ENCODE measurements at regions not wholly inside any gene's neighbourhood (a gene's known extent, or its start where the extent isn't known, plus 50 kb on each side); places are given as distances from the start of the nearest gene placed in this dataset.

GRCh38 chr16:5472552-5472951, 375.0 kb upstream of the EEF2KMT start:
- Histone ChIP-seq H3K23ac (ENCODE audit: low read depth, low read length) (no peak overlapping the region), H3K9me3 (ENCODE audit: control insufficient read depth, insufficient read depth, low read length) (peaks cover 25% of the 10 kb centered on the region), H3K4me2 (ENCODE audit: low read depth, low read length) (no peak overlapping the region), H3K18ac (ENCODE audit: low read depth, low read length) (no peak overlapping the region), H3K4me1 (ENCODE audit: control insufficient read depth, insufficient read depth, low read length) (no peaks in the 10 kb centered on the region), H2BK5ac (ENCODE audit: low read depth, low read length, poor library complexity, severe bottlenecking) (no peak overlapping the region), H4K8ac (ENCODE audit: low read depth in 2 of 2, low read length in 2 of 2) (no peak overlapping the region), H2BK120ac (ENCODE audit: low read depth, low read length) (no peak overlapping the region), H2AK5ac (ENCODE audit: low read depth, low read length) (no peak overlapping the region), H3K79me1 (ENCODE audit: low read depth in 1 of 2, low read length in 2 of 2) (no peaks in the 10 kb centered on the region), H2BK20ac (ENCODE audit: low read depth, low read length) (no peak overlapping the region), H3K9ac (ENCODE audit: low read depth, low read length) (no peak overlapping the region), H3K27ac (ENCODE audit: insufficient read depth, low read length) (no peak overlapping the region), H3K4ac (ENCODE audit: low read depth, low read length) (no peak overlapping the region), H3K56ac (ENCODE audit: extremely low read depth, insufficient read depth, low read length) (no peak overlapping the region), H3K14ac (replicated peaks; ENCODE audit: low read depth, low read length) (no peak overlapping the region), H2AFZ (replicated peaks; ENCODE audit: low read length, poor library complexity) (no peak overlapping the region), H2BK15ac (ENCODE audit: low read depth, low read length) (no peak overlapping the region), H3K27me3 (ENCODE audit: control insufficient read depth, insufficient read depth, low read length) (no peaks in the 10 kb centered on the region), H3K36me3 (ENCODE audit: control insufficient read depth, insufficient read depth, low read length) (no peaks in the 10 kb centered on the region), H3K4me3 (ENCODE audit: insufficient read depth, low read depth, low read length) (no peak overlapping the region), H2AK9ac (replicated peaks; ENCODE audit: low read depth, low read length, poor library complexity) (no peak overlapping the region), H3K9me1 (ENCODE audit: insufficient read depth, low read length) (no peaks in the 10 kb centered on the region), H4K91ac (ENCODE audit: insufficient read depth, low read depth, low read length) (no peak overlapping the region), H4K5ac (ENCODE audit: low read depth, low read length) (no peak overlapping the region), H4K20me1 (ENCODE audit: insufficient read depth, low read length) (no peaks in the 10 kb centered on the region)
- in situ Hi-C loops (cut with MboI; ENCODE audit: low sequenced_read_pairs) = no loop called here
- no peak for TF ChIP-seq CHD1 (IDR thresholded peaks at IDR 0.05; ENCODE audit: low read depth, low read length)
- no peak for TF ChIP-seq RCOR1 (IDR thresholded peaks at IDR 0.05; ENCODE audit: insufficient replicate concordance, low read length)
- no peak for TF ChIP-seq SMC3 (IDR thresholded peaks at IDR 0.05; ENCODE audit: low read depth, low read length)
- no peak for TF ChIP-seq CEBPB (IDR thresholded peaks at IDR 0.05; ENCODE audit: low read depth, low read length)
- no peak for TF ChIP-seq MAFK (IDR thresholded peaks at IDR 0.05; ENCODE audit: low read depth, low read length)
- TF ChIP-seq USF2 (IDR thresholded peaks at IDR 0.05; ENCODE audit: low read depth, low read length) = no peak
- TF ChIP-seq MXI1 (IDR thresholded peaks at IDR 0.05; ENCODE audit: borderline replicate concordance, low read depth, low read length) = no peak
- no peak for TF ChIP-seq MAZ (IDR thresholded peaks at IDR 0.05; ENCODE audit: borderline replicate concordance, low read depth, low read length)
- no peak for TF ChIP-seq BHLHE40 (IDR thresholded peaks at IDR 0.05; ENCODE audit: low read depth, low read length)
- no peak for TF ChIP-seq ELK1 (IDR thresholded peaks at IDR 0.05; ENCODE audit: borderline replicate concordance, low read depth, low read length)
- no peak for TF ChIP-seq POLR2A (IDR thresholded peaks at IDR 0.05; ENCODE audit: low read depth, low read length)
- TF ChIP-seq NFE2L2 (IDR thresholded peaks at IDR 0.05; ENCODE audit: low read depth, low read length) = no peak
- no peak for TF ChIP-seq RAD21 (IDR thresholded peaks at IDR 0.05; ENCODE audit: low read length)
- TF ChIP-seq CTCF (conservative IDR thresholded peaks at IDR 0.05; ENCODE audit: low read depth, low read length) = no peak
- ATAC-seq (ENCODE audit: low read depth) (no peak), DNase-seq (no peak)
- ChIA-PET CTCF (no interaction called here), POLR2A (ENCODE audit: unreplicated experiment) (no interaction called here)
- BruUV-seq (replicated peaks) = no TSS peak
- dilution Hi-C loops (cut with HindIII; ENCODE audit: low sequenced_read_pairs, unreplicated experiment) = no loop called here
- 11% methylated on average over 3 of the region's 7 CpGs; no CpG with 5 or more reads in 1 of the 2 experiments for WGBS, 2 experiments (ENCODE audit: extremely low coverage in 2 of 2, insufficient read length in 1 of 2)
- intact Hi-C loops (cut with micrococcal nuclease) = no loop called here
